Stimulated activated CD8-positive, alpha-beta memory T cell treated with anti-CD3 and anti-CD28 coated beads, Interleukin-12 subunit alpha, Interleukin-12 subunit beta, amount 100 ng/mL, for 24 hours (primary cell): ENCODE measurements at regions not wholly inside any gene's neighbourhood (a gene's known extent, or its start where the extent isn't known, plus 50 kb on each side); places are given as distances from the start of the nearest gene placed in this dataset.
"Not testable (repeated sequence)": the region's sequence is repeated elsewhere in the genome, so short reads cannot be mapped to it uniquely, and the experiment has no call there.

Source experiments
- DNase-seq: peaks from one replicate; pipeline ENCODE4 v3.0.0-alpha.2; 2020; ENCODE audit errors: extremely low read depth

GRCh38 chr10:78644550-78644949, 424.2 kb upstream of the ZMIZ1 start:
- no peak for DNase-seq

- DNase-seq = no peak
Observed at GRCh38 chr10:78645169-78645686, 423.5 kb upstream of the ZMIZ1 start.

- DNase-seq = no peak
Observed at GRCh38 chr10:78645975-78646374, 422.8 kb upstream of the ZMIZ1 start.

- DNase-seq = no peak
Observed at GRCh38 chr10:78648256-78648860, 420.4 kb upstream of the ZMIZ1 start.

- DNase-seq = no peak
Observed at GRCh38 chr10:78649429-78649828, 419.3 kb upstream of the ZMIZ1 start.

- DNase-seq = no peak
Observed at GRCh38 chr10:78650122-78650521, 418.6 kb upstream of the ZMIZ1 start.

- no peak for DNase-seq
Observed at GRCh38 chr10:78651287-78651686, 417.5 kb upstream of the ZMIZ1 start.

GRCh38 chr10:78653555-78653954, 415.2 kb upstream of the ZMIZ1 start:
- no peak for DNase-seq

GRCh38 chr10:78654047-78654590, 414.6 kb upstream of the ZMIZ1 start:
- DNase-seq = no peak

GRCh38 chr10:78655979-78656378, 412.8 kb upstream of the ZMIZ1 start:
- DNase-seq = no peak

- no peak for DNase-seq
Observed at GRCh38 chr10:78656417-78657162, 412.2 kb upstream of the ZMIZ1 start.

GRCh38 chr10:78657163-78657861, 411.5 kb upstream of the ZMIZ1 start:
- peak; percentile 17 for DNase-seq

GRCh38 chr10:78657862-78658165, 411.0 kb upstream of the ZMIZ1 start:
- no peak for DNase-seq

GRCh38 chr10:78658645-78659597, 409.8 kb upstream of the ZMIZ1 start:
- DNase-seq = no peak

- no peak for DNase-seq
Observed at GRCh38 chr10:78659598-78659967, 409.2 kb upstream of the ZMIZ1 start.

GRCh38 chr10:78660446-78661106, 408.2 kb upstream of the ZMIZ1 start:
- no peak for DNase-seq

- no peak for DNase-seq
Observed at GRCh38 chr10:78663721-78664120, 405.0 kb upstream of the ZMIZ1 start.

- DNase-seq = no peak
Observed at GRCh38 chr10:78664929-78665553, 403.7 kb upstream of the ZMIZ1 start.

- DNase-seq = no peak
Observed at GRCh38 chr10:78672918-78673317, 395.8 kb upstream of the ZMIZ1 start.

GRCh38 chr10:78681141-78681540, 387.6 kb upstream of the ZMIZ1 start:
- not testable (repeated sequence) for DNase-seq

- DNase-seq = not testable (repeated sequence)
Observed at GRCh38 chr10:78681986-78682385, 386.8 kb upstream of the ZMIZ1 start.
